HG03159 (cell line): ENCODE measurements at regions not wholly inside any gene's neighbourhood (a gene's known extent, or its start where the extent isn't known, plus 50 kb on each side); places are given as distances from the start of the nearest gene placed in this dataset.

Experiments used
- ATAC-seq: cut with Tn5 transposase; IDR thresholded peaks from one replicate; pipeline ENCODE4 v1.9.1; 2021; ENCODE audit warnings: mild to moderate bottlenecking, moderate library complexity; ENCODE audit not compliant: unreplicated experiment

DNA sequence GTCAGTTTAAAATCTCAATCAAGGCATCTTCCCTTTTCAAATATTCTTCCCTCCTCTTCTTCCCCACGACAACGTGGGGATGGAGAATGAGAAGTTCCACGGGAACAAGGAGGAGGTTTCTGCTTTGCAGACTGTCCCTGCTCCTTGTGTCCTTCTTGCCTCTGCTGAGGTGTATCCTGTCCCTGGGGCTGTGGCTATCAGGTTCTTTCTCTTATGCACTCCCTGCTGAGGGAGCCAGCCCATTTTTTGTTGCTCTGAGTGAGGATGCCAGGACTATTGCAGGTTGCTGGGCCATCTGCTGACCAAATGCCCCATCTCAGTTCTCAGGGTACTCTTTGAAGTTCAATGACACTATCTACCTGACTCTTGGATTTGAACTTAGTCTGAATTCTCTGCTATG lies 533.6 kb downstream of the RNF144B start:
- ATAC-seq = no peak

DNA sequence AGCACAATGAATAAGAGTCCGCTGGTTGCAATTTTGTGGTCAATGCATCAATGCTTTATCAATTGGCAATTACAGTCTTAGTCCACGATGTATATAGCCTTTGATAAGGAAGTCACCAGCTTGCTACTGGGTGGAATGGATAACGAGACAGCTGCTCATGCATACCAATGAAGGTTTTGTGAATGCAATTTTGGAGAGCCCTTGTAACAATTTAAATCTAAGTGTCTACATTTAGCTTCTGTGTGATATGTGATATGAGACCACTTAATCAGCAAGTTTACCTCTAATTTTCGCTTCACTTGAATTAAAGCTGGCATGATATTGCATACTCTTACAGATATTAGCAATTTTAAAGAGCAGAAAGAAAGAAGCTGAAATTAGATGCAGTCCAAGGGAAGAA lies 543.9 kb downstream of the RNF144B start:
- no peak for ATAC-seq

DNA sequence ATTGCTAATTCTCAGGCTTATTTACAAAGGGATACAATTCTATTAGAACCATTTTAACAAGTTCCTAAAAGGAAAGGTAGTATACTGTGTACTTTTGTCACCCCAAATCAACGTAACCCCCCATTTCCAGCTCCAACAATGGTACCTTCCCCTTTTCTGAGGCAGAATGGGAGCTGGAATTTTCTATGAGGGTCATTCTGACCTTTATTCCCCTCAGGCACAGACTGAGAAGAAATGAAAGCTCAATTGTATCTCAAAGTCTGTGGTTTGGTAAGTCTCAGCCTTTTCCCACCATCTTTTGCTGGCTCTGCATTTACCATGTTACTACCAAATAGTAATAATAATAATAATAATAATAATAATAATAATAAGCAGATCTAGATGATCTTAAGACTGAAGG lies 571.0 kb downstream of the RNF144B start:
- no peak for ATAC-seq

DNA sequence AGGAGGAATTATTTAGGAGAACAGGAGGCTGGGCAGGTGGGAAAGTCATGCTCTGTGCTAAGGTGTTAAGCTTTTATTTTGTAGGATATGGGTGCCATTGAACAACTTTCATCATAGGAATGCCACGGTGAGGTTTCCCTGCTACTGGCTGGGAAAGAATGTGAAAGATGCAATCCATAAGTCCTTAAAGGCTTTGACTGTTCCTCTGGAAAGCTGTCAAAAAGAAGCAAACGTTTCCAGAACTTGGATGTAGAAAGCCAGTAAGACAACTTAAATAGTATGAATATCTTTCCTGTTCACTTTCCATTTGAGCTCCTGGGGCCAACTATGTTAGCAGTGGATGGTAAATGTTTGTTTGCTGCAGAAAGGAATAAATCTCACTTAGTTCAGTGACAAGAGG lies 574.4 kb downstream of the RNF144B start:
- no peak for ATAC-seq

DNA sequence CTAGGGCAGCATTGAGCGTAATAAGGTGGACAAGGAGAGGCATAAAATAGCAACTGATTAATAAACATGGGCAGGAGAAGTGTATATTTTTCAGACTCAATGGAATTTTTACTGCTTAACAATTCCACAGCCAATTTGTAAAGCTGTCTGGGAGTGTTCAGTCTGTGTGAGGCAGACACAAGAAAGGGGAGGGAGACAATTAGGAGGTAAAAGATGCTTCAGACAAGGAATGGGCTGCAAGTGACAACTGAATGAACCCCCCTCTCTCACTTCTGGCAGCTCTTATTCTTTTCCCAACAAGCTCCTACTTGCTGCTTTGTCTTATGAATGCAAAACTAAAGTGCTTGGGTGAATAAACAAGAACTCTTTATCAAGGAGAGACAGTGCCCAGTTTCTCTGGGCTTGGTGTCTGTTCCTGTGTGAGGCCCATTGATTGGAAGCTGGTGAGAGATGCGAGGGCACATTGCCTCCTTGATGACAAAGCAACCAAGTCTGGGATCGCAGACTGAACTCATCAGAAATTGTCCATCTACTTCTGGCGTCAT lies 575.3 kb downstream of the RNF144B start:
- no peak for ATAC-seq

DNA sequence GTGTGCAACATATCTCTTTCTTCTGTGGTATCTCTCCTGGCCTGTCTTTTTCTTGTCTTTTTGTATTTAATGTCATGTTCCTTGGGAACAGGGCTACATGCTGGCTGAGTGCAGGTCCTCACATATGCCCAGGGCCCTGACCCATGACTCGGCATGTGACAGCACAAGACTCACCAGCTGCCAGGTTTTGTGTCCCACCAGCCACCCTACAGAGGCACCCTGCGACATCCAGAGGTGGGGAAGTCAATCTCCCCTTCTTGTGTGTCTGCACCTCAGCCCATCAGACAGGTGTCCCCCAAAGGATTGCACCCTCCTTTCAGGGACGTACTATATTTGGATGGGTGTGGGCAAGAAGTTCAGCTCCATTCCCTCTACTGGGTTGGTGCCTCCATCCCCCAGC lies 576.3 kb downstream of the RNF144B start:
- no peak for ATAC-seq

DNA sequence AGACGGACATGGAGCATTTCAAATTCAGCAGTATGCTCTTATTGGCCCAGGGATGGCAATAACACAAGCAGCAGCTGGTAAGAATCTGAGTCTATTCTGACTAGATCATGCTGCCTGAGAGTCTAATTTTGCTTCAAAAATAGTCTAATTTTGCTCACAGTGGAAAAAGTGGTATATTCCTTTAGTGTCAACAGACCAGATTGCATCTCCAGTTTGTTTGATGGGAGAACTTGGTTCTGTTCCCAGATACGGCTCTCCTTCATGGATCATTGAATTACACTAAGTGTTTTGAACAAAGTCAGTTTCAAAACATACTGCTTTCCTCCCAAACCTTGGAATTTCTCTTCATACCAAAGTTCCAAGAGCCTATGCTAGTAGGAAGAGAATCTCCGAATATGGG lies 586.1 kb downstream of the RNF144B start:
- no peak for ATAC-seq

DNA sequence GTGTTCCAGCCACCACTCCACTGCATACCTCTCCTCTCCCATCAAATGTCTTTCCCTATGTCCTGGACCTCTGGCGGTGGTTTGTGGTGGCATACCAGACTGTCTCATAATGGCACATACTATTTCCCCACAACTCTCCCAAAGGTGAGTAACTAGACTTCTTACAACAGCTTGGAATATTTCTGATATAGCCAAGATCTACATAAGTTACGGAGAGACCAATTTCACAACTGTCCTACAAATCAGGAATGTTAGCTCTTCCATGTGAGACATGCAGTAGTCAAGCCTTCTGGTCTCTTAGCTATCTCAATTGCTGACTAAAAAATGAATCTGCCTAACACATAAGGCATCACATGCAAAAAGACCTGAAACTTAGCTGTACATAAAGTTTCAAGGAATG lies 588.9 kb downstream of the RNF144B start:
- ATAC-seq = no peak

DNA sequence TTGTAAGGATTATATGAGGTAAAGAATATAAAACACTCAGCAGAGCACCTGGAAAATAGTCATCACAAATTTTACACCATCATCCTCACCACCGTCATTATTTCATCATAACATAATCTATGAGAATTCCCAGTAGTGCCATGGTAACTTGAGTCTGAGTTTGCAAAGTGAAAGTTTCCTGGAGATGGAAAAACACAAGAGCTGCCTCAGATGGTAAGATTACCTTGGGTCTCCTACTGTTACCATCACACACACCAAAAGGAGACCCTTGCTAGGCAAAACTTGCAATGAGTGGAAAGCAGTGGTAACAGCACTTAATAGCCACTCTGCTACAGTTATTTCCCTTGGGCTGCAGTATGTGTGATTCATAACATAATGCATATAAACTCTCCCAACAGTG lies 589.8 kb downstream of the RNF144B start:
- no peak for ATAC-seq

DNA sequence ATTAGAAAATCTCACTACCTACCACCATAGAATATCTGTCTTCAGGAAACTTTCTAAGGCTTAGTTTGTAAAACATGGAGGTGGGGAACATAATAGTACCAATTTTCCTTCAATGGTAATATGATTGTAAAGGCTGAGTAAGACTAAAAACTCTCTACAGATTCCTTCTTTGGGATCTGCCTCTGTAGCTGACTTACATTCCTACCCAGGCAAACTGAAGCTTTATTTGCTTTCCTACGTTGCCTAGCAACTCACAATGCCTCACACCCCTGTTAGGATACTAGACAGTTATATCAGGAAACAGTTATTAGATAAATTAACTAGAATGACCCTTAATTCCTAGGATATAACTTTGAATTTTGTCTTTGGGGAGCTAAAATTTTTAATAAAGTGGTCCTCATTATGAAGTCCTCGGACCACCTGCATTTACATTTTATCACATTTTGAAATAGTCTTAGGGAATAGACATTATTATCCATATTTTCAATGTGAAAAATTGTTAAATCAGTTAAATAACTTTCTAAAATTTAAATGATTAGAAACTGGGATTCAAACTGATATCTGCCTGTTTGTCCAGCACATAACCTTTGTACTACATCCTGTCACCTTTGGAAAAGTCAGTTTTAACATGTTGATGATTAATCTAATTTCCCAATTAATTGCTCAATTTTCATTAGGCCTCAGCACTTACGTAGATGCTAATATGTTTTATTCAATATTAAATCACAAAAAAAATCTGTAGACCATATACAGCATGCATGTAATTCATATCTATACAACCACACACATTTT lies 591.4 kb downstream of the RNF144B start:
- ATAC-seq = no peak

DNA sequence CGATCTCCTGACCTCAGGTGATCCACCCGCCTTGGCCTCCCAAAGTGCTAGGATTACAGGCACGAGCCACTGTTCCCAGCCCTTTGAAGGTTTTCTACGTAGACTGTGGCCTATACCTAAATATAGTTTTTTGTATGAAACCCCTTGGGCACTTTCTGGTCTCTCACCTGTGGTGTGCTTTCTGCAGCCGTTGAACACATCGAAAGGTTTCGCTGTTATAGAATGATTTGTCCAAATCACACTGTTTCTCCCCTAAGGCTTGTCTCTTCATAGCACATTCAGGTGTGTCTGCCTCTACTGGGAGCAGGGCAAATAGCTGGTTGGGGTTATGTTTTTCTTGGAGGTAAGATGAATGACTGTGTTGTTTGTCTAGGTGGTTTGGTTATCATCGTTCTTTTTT lies 597.9 kb downstream of the RNF144B start:
- no peak for ATAC-seq

DNA sequence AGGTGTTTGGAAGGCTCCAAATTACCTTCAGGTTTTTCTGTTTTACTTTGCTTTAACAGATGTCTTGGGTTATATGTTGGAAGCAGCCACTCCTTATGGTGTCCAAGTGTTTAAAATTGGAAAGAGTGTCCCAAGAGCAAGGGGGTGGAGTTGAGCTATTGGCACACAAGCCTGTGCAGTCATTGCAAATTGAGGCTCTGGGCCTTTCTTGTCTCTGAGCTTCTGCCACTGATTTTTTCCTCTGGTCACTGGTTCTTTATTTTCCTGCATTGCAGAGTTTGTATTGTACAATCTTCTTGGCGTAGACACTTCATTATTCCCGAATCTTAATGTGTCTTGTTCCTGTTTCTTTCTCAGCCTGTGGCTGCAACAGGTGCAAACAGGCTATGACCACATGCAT lies 598.8 kb downstream of the RNF144B start:
- ATAC-seq = no peak

DNA sequence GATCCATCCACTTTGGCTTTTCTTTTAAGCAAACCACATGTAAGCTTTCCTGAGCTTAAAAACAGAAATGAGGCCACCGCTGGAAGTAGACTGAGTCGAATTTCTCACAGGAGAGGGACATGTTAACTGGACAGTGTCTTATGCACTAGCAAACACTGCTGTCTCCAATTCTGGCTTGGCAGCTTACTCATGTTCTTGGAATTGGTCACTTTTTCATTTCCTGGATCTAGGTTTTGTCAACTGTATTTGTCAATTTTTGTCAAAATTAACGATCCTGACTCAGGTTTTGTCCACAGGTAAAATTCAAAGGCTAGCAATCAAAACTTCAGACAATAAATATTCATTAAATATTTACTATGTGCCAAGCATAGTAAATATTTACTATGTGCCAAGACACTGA lies 601.5 kb downstream of the RNF144B start:
- no peak for ATAC-seq

DNA sequence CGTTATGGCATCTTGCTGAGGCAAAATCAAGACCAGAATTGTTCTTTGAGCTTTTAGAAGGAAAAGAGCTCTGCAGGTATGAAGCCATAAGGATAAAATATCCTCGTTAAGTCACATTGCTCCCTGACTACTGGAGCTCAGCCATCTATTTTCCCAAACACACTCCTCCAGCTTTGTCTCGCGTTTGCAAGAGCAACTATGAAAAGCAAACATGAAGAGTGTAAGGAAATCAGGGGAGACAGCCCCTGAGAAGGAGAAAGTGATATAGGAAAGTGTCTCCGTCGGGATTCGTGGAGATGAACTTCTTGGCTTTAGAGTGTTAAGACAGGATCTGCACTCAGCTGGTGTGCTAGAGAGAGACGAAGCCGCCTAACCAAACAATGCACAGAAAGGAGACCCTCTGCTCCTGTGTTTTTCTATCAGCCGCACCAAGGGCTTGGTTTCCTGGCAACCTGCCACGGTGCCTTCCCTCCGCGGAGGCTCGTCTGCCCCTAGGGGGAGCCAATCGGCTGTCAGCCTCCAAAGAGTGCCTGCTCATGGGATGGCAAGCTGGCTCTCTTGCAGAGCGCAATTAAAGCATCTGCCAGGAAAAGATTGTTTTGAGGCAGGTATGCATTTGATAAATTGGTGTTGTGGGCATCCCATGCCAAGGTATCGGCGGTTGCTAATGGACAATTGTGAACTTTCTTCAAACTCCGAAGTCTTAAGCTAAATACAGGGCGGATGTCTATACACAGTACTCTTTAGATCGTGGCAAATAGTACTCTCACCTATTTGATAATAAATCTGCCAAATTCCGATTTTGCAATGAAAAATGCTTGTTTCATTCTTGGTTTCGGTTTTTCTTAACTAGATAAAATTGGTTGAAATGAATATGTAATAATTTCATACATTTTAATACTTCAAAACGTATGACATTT lies 603.2 kb downstream of the RNF144B start:
- peak; percentile 78 for ATAC-seq

DNA sequence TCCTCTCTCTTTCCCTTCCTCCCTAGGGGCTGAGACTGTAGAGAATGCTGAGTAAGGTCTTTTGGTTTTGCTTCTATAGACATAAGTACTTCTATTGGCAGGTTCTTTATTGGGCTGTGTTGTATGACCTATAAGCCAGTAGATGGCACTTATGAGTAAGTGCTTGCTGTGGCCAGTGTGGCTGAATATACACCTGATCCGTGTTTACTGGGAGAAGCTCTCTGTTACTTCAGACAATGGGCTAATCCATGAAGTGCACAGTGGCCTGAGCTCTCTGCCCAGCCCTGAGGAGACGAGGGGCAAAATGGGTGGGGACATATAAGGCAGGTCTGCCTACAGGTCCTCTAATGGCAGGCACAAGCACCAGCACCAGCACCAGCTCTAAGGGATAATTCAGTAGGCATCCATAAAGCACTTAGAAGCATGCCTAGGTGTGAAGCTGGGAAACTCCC lies 610.3 kb downstream of the RNF144B start:
- ATAC-seq = peak; percentile 99

DNA sequence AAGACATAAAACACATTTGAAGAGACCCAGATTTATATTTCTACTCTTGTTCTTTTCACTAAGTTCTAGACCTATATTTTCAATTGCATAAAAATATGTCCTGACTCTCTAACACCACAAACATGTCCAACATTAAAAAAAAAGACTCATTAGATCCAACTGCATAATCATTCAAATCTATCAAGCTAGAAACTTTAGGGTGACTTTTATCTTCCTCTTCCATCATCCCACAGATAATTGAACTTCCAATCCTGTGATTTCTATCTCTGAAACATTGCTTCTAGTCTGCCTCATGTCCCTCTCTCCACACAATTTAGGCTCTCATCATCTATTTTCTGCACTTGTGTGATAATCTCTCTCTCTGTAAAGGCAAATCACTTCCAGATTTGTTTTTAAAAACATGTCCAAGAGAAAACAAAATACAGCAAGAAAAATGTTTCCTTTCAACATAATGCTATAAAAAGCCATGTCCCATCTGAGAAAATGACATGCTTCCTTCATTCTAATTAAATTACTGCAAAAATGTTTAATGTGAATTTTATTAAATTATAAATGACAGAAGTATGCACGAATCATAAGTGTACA lies 615.9 kb downstream of the RNF144B start:
- no peak for ATAC-seq

DNA sequence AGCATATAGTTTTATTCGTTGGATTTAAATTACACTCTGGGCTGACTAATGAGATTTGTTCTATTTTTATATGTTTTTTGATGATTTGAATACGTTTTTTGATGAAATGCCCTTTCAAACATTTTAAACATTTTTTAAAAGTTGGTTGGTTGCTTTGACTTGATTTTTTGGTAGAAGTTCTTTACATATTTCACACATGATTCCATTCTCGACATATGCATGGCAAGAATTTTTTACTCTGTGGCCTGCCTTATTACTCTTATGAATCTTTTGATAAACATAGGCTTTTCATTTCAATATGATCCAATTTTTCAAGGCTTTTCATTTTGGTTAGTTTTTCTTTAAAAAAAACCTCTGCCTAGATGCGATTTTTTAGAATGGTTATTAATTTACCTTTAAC lies 617.0 kb downstream of the RNF144B start:
- no peak for ATAC-seq

DNA sequence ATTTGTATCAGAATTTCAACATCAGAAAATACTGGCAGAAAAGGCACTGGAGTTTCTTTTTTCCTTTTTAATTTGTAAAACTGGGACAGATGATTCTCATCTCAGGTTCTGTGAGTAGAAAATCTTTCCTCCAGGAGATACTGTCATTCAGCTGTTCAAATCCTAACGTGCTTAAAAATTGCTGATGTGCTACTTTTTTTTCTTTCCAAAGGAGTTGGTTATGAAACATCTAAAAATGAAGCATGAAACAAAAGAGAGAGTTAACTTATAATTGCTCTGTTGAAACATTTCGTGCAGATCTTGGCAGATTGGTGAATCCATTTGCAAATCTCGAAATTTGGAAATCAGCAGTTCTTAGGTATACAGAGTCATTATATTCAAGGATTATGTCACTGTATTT lies 622.6 kb downstream of the RNF144B start:
- no peak for ATAC-seq

DNA sequence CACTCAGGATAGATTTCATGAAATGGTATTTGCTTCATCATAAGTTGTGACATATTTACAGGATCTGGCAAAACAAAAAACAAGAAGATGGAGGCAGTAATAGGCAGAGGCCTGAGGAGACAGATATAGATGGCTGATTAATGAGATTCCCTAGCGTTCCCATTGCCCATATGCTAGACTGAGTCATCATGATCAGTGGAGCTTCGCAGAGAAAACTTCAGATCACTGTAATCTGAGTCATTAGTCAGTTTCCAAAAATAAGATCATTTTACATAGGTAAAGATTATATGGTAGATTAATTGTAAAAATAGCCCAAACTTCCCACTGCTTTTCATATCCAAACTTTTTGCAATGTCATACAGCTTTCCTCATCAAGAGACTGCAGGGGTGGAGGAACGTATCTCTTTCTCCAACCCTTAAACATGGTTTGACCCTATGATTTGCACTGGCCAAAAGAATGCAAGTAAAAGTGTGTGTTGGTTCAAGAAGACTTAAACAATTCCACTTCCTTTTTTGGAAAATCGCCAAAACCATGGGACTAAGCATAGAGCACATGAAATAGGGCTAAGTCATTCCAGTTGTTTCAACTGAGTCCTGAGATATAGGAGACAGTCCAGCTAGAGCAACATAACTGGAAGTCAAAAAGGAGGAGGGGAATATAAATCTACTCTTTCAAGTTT lies 626.0 kb downstream of the RNF144B start:
- no peak for ATAC-seq

DNA sequence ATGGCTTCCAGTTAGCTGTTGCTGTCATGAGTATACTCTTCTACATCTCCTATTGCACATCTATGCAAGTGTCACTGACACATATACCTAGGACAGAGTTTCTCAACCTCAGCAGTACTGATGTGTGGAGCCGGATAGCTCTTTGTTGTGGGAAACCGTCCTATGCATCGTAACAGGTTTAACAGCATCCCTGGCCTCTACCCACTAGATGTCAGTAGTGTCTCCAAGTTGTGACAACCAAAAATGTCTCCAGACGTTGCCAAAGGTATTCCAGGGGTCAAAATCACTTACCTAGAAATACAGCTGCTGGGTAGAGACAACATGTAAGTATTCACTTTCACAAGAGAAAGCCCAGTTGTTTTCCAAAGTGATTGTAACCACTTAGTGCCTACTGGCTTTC lies 637.6 kb downstream of the RNF144B start:
- ATAC-seq = no peak

DNA sequence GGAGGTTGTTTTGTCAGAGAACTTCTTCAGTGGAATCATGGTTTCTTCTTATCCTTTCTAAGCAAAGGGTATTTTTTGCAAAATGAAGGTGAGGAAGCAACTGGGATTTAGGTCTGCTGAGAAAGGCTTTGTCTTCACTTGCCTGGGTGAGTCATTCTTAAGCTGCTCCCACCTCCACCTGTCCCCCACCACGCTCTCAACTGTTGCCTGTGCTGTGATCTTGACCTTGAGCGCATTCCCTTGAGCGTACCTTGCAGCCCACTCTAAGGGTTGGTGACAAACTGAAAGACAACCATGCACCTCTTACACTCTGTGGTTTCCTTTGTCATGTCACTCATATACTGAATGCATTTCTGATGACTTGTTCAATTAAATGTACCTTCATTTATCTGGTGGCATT lies 641.1 kb downstream of the RNF144B start:
- no peak for ATAC-seq
